PC-3 (cell line): ENCODE measurements at regions not wholly inside any gene's neighbourhood (a gene's known extent, or its start where the extent isn't known, plus 50 kb on each side); places are given as distances from the start of the nearest gene placed in this dataset.

Experiments
- ATAC-seq: fragments of 200-7000 bp; cut with Tn5 transposase; 2 replicates; pipeline ENCODE4 v1.9.1; 2020; ENCODE audit warnings: mild to moderate bottlenecking, moderate library complexity
- BruUV-seq: library from RNA; stranded (reverse); fragments of 400-500 nt; replicated peaks from 2 replicates; lab custom pipeline; 2021; lab: Mats Ljungman, UMichigan
- CTCF ChIA-PET: fragments of 300-600 bp; sonication (Branson Sonifier 250); formaldehyde crosslinking; loops from one replicate; lab custom pipeline; 2022; ENCODE audit warnings: antibody characterized with exemption; lab: Charles Lee
- POLR2A ChIA-PET: fragments of 300-600 bp; sonication (Branson Sonifier 250); formaldehyde crosslinking; loops from one replicate; lab custom pipeline; 2022; ENCODE audit warnings: antibody characterized with exemption; ENCODE audit not compliant: unreplicated experiment; lab: Charles Lee
- DNase-seq: peaks from one replicate; pipeline ENCODE4 v3.0.0-alpha.2; 2015
- H2AFZ ChIP-seq: fragments of 300-600 bp; sonication (generic); 2 replicates; pipeline ENCODE4 v1.6.0; 2016; ENCODE audit warnings: antibody characterized with exemption, low read length
- H3F3A ChIP-seq: fragments of 300-600 bp; sonication (generic); one replicate; pipeline ENCODE4 v1.6.0; 2017; ENCODE audit warnings: antibody characterized with exemption, low read length, control low read depth, mild to moderate bottlenecking; ENCODE audit not compliant: unreplicated experiment
- H3K27ac ChIP-seq: fragments of 300-600 bp; sonication (generic); 2 replicates; pipeline ENCODE4 v1.5.1; 2016; ENCODE audit warnings: mild to moderate bottlenecking, low read length
- H3K27me3 ChIP-seq: fragments of 300-600 bp; sonication (generic); 2 replicates; pipeline ENCODE4 v1.6.1; 2016; ENCODE audit warnings: low read length, mixed read lengths
- H3K36me3 ChIP-seq: fragments of 300-600 bp; sonication (generic); 2 replicates; pipeline ENCODE4 v1.6.1; 2016; ENCODE audit warnings: low read depth, mixed run types, low read length, mixed read lengths
- H3K4me1 ChIP-seq: fragments of 300-600 bp; sonication (generic); 2 replicates; pipeline ENCODE4 v1.5.1; 2016; ENCODE audit warnings: low read length; ENCODE audit not compliant: insufficient read depth
- H3K4me2 ChIP-seq: fragments of 300-600 bp; sonication (generic); 2 replicates; pipeline ENCODE4 v1.6.0; 2016; ENCODE audit warnings: low read length
- H3K4me3 ChIP-seq: fragments of 300-600 bp; sonication (generic); 2 replicates; pipeline ENCODE4 v1.5.1; 2016; ENCODE audit warnings: mild to moderate bottlenecking, low read length, mixed read lengths
- H3K79me2 ChIP-seq: fragments of 300-600 bp; sonication (generic); 2 replicates; pipeline ENCODE4 v1.6.1; 2017; ENCODE audit warnings: low read length, mixed read lengths
- H3K9ac ChIP-seq: fragments of 300-600 bp; sonication (generic); 2 replicates; pipeline ENCODE4 v1.6.0; 2016; ENCODE audit warnings: mild to moderate bottlenecking, low read length
- H3K9me2 ChIP-seq: fragments of 300-600 bp; sonication (generic); replicated peaks from 2 replicates; pipeline ENCODE4 v1.6.1; 2016; ENCODE audit warnings: mixed run types, low read length, mixed read lengths
- H3K9me3 ChIP-seq: fragments of 300-600 bp; sonication (generic); 2 replicates; pipeline ENCODE4 v1.6.1; 2016; ENCODE audit warnings: low read length, mixed read lengths
- H4K20me1 ChIP-seq: fragments of 300-600 bp; sonication (generic); 2 replicates; pipeline ENCODE4 v1.6.1; 2016; ENCODE audit warnings: low read length, mixed read lengths
- EZH2 ChIP-seq: fragments of 300-600 bp; sonication (generic); IDR thresholded peaks from one replicate; pipeline ENCODE4 v1.6.1; 2017; ENCODE audit warnings: antibody characterized with exemption, mild to moderate bottlenecking, low read length; ENCODE audit not compliant: unreplicated experiment
- EZH2phosphoT487 ChIP-seq: fragments of 300-600 bp; sonication (generic); IDR thresholded peaks from 2 replicates; pipeline ENCODE4 v1.6.1; 2018; ENCODE audit warnings: mild to moderate bottlenecking, antibody characterized with exemption, low read length, borderline replicate concordance
- intact Hi-C: fragments of 100-400 bp; cut with micrococcal nuclease; formaldehyde crosslinking; loops from 2 replicates; pipeline ENCODE4 v1.9.0; 2023
- TF ChIP-seq, protein P1 (sequence below): fragments of 300-600 bp; sonication (generic); conservative IDR thresholded peaks from 2 replicates; pipeline ENCODE4 v1.5.1; 2017; ENCODE audit warnings: antibody characterized with exemption, low read depth, mild to moderate bottlenecking, low read length

GRCh38 chr16:63512910-63513309 is 1476.7 kb upstream of the CDH8 start:
- TF ChIP-seq EZH2phosphoT487: no peak
- TF ChIP-seq, protein P1, sequence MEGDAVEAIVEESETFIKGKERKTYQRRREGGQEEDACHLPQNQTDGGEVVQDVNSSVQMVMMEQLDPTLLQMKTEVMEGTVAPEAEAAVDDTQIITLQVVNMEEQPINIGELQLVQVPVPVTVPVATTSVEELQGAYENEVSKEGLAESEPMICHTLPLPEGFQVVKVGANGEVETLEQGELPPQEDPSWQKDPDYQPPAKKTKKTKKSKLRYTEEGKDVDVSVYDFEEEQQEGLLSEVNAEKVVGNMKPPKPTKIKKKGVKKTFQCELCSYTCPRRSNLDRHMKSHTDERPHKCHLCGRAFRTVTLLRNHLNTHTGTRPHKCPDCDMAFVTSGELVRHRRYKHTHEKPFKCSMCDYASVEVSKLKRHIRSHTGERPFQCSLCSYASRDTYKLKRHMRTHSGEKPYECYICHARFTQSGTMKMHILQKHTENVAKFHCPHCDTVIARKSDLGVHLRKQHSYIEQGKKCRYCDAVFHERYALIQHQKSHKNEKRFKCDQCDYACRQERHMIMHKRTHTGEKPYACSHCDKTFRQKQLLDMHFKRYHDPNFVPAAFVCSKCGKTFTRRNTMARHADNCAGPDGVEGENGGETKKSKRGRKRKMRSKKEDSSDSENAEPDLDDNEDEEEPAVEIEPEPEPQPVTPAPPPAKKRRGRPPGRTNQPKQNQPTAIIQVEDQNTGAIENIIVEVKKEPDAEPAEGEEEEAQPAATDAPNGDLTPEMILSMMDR: no peak
- TF ChIP-seq EZH2: no peak
- ChIA-PET CTCF (no interaction called here), POLR2A (no interaction called here)
- Histone ChIP-seq H3K9me2 (no peaks in the 10 kb centered on the region), H3F3A (no peaks in the 10 kb centered on the region), H3K4me1 (no peaks in the 10 kb centered on the region), H4K20me1 (no peaks in the 10 kb centered on the region), H3K4me2 (no peak overlapping the region), H3K36me3 (no peaks in the 10 kb centered on the region), H3K79me2 (no peaks in the 10 kb centered on the region), H3K9ac (no peak overlapping the region), H3K9me3 (no peaks in the 10 kb centered on the region), H2AFZ (no peak overlapping the region), H3K27ac (no peak overlapping the region), H3K27me3 (no peaks in the 10 kb centered on the region), H3K4me3 (no peak overlapping the region)
- DNase-seq (no peak), ATAC-seq (no peak)
- intact Hi-C loops: no loop called here
- no TSS peak for BruUV-seq

GRCh38 chr16:63497408-63497807 is 1461.2 kb upstream of the CDH8 start:
- CTCF ChIA-PET: no interaction called here
- intact Hi-C loops: no loop called here
- no peak overlapping the region for H3K9ac ChIP-seq
- H3K36me3 ChIP-seq: no peaks in the 10 kb centered on the region
- H3K9me3 ChIP-seq: no peaks in the 10 kb centered on the region
- no TSS peak for BruUV-seq
- H3K9me2 ChIP-seq: no peaks in the 10 kb centered on the region
- H3K4me1 ChIP-seq: no peaks in the 10 kb centered on the region
- no peaks in the 10 kb centered on the region for H3K27me3 ChIP-seq
- DNase-seq: no peak
- H3F3A ChIP-seq: no peaks in the 10 kb centered on the region
- no peak overlapping the region for H3K4me2 ChIP-seq
- no peaks in the 10 kb centered on the region for H3K79me2 ChIP-seq
- no peak overlapping the region for H3K4me3 ChIP-seq
- H3K27ac ChIP-seq: no peak overlapping the region
- no peak for ATAC-seq
- POLR2A ChIA-PET: no interaction called here
- TF ChIP-seq, protein P1: no peak
- TF ChIP-seq EZH2 (no peak), EZH2phosphoT487 (no peak)
- H2AFZ ChIP-seq: no peak overlapping the region
- H4K20me1 ChIP-seq: no peaks in the 10 kb centered on the region

DNA sequence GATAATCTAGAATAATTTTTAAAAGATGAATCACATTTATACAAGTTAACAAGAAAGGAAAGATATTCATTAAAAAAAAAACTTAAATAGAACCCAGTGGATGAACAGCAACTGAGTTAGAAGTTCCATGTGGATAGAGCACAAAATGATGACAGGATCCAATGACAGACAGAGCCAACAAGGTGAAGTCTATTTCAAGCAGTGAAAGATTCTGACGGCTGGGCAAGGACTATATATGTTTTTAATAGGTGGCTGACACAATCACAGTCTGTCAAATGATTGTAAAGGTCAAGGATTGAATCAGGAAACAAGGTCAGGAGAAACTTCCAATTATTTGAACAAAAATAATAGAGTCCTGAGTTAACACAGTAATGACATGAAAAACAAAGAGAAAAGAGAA is 1460.0 kb upstream of the CDH8 start:
- TF ChIP-seq, protein P1: no peak
- TF ChIP-seq EZH2phosphoT487: no peak
- TF ChIP-seq EZH2: no peak
- Histone ChIP-seq H3K4me2 (no peak overlapping the region), H3K4me3 (no peak overlapping the region), H3K9me3 (no peaks in the 10 kb centered on the region), H3K9ac (no peak overlapping the region), H3F3A (no peaks in the 10 kb centered on the region), H3K9me2 (no peaks in the 10 kb centered on the region), H4K20me1 (no peaks in the 10 kb centered on the region), H3K79me2 (no peaks in the 10 kb centered on the region), H2AFZ (no peak overlapping the region), H3K4me1 (no peaks in the 10 kb centered on the region), H3K27ac (no peak overlapping the region), H3K36me3 (no peaks in the 10 kb centered on the region), H3K27me3 (no peaks in the 10 kb centered on the region)
- DNase-seq (no peak), ATAC-seq (no peak)
- ChIA-PET POLR2A (no interaction called here), CTCF (no interaction called here)
- intact Hi-C loops: no loop called here
- BruUV-seq: no TSS peak
